HUES48 (cell line): ENCODE measurements at regions not wholly inside any gene's neighbourhood (a gene's known extent, or its start where the extent isn't known, plus 50 kb on each side); places are given as distances from the start of the nearest gene placed in this dataset.

ENCODE experiments used
- H3K27ac ChIP-seq: one replicate; pipeline ENCODE4 v1.7.0; 2013; ENCODE audit warnings: low read depth, low read length, inconsistent platforms
- H3K27me3 ChIP-seq: 2 replicates; pipeline ENCODE4 v1.6.1; 2013; ENCODE audit warnings: mild to moderate bottlenecking, low read length; ENCODE audit not compliant: control insufficient read depth, insufficient read depth
- H3K36me3 ChIP-seq: 2 replicates; pipeline ENCODE4 v1.6.1; 2013; ENCODE audit warnings: low read length; ENCODE audit not compliant: control insufficient read depth, insufficient read depth
- H3K4me1 ChIP-seq: 2 replicates; pipeline ENCODE4 v1.6.1; 2013; ENCODE audit warnings: mild to moderate bottlenecking, low read length; ENCODE audit not compliant: control insufficient read depth, insufficient read depth
- H3K4me3 ChIP-seq: 2 replicates; pipeline ENCODE4 v1.5.1; 2013; ENCODE audit warnings: mild to moderate bottlenecking, low read depth, low read length
- H3K9ac ChIP-seq: 2 replicates; pipeline ENCODE4 v1.6.1; 2013; ENCODE audit warnings: mild to moderate bottlenecking, low read depth, low read length, moderate library complexity
- H3K9me3 ChIP-seq: 2 replicates; pipeline ENCODE4 v1.6.1; 2013; ENCODE audit warnings: low read length; ENCODE audit not compliant: control insufficient read depth, insufficient read depth

DNA sequence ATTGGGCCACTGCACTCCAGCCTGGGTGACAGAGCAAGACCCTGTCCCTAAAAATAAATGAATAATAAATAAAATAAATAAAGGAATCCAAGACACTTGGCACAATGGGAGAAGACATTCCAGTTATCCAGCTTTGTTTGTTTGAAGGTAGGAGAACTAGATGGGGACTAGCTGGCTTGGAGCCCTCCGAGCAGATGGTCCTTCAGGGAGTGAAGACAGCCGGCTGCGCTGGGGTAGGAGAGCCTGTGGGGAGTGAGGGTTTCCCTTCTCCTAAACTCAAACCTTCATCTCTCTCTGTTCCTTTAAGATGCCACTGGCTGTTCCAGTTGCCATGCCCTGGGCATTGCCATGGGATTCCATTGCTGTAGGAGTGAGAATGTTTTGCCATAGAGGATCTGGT lies 120.6 kb downstream of the NAV1 start:
- Histone ChIP-seq H3K36me3 (no peaks in the 10 kb centered on the region), H3K9me3 (no peaks in the 10 kb centered on the region), H3K4me3 (no peak overlapping the region), H3K27me3 (no peaks in the 10 kb centered on the region), H3K9ac (no peak overlapping the region), H3K27ac (no peak overlapping the region), H3K4me1 (peaks cover 5% of the 10 kb centered on the region; the same call in 1 of the 2 replicates)

DNA sequence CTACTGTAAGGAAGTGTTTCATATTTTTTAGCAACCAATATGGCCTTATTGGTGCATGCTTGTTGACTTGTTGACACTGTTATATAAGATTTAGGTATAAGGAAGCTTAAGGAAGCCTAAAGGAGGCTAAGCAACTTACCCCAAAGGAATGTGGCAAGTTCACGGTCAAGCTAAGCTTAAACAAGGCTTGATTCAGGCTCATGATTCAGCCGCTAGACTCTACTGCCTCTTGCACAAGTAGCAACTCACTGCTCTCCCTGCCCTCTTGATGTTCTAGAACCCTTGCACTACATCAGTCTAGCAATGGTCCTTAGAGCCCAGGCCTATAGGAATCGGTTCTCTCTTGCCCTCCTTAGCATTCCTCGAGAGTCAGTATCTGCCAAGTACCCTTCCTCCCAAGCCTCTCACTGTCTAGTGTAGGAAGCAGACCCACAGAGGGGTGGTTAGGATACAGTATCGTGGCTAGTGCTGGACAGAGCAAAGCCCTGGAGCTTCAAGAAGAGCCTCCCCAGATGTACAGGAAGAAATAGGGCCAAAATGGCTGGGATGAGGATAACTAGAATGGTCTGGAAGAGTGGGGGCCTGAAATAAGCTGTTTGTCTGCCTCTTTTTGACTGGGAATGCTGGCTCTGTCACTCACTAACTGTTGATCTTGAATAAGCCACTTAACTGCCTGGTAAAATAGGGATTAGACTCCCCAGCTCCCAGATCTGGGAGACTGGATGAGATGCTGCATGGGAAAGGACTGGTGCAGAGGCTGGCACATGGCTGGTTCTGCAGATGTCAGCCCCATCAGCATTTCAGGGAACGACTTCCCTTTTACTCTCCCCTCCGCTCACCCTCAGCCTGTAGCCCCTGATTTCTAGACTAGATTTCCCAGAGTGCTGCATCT lies 122.2 kb downstream of the NAV1 start:
- H3K9me3 ChIP-seq = no peaks in the 10 kb centered on the region
- no peaks in the 10 kb centered on the region for H3K27me3 ChIP-seq
- no peaks in the 10 kb centered on the region for H3K4me1 ChIP-seq
- no peak overlapping the region for H3K27ac ChIP-seq
- H3K36me3 ChIP-seq = no peaks in the 10 kb centered on the region
- H3K4me3 ChIP-seq = no peak overlapping the region
- H3K9ac ChIP-seq = no peak overlapping the region

DNA sequence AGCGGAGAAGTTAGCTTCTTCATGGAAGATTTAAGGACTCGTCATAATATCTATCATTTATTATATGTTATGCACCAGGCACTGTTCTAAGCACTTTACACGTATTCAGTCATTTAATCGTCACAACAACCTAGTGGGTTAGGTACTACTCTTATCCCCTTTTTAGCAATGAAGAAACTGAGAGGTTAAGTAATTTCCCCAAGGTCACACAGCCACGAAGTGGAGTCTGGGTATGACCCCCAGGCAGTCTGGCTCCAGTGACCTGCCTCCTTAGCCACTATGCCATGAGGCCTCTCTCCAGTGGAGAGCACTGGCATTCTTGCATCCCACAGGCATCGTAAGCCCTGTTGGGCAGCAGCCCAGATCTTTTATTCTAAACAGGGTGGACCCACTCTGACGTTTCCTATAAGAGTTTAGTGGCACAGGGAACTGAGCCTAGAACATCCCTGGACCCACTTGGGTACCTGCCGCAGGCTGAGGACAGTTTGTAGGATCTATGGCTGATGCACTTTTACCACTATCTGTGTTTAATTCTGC lies 123.0 kb downstream of the NAV1 start:
- Histone ChIP-seq H3K4me3 (no peak overlapping the region), H3K27ac (no peak overlapping the region), H3K36me3 (no peaks in the 10 kb centered on the region), H3K4me1 (no peaks in the 10 kb centered on the region), H3K9ac (no peak overlapping the region), H3K27me3 (no peaks in the 10 kb centered on the region), H3K9me3 (no peaks in the 10 kb centered on the region)

- Histone ChIP-seq H3K36me3 (no peaks in the 10 kb centered on the region), H3K9me3 (no peaks in the 10 kb centered on the region), H3K27me3 (no peaks in the 10 kb centered on the region), H3K4me1 (no peaks in the 10 kb centered on the region), H3K4me3 (no peak overlapping the region), H3K27ac (no peak overlapping the region), H3K9ac (no peak overlapping the region)
Observed at GRCh38 chr1:201662646-201663045, 123.7 kb downstream of the NAV1 start.

GRCh38 chr1:201663491-201664113 lies 124.7 kb downstream of the NAV1 start:
- Histone ChIP-seq H3K36me3 (no peaks in the 10 kb centered on the region), H3K4me3 (no peak overlapping the region), H3K27ac (no peak overlapping the region), H3K27me3 (no peaks in the 10 kb centered on the region), H3K9me3 (no peaks in the 10 kb centered on the region), H3K9ac (no peak overlapping the region), H3K4me1 (no peaks in the 10 kb centered on the region)

DNA sequence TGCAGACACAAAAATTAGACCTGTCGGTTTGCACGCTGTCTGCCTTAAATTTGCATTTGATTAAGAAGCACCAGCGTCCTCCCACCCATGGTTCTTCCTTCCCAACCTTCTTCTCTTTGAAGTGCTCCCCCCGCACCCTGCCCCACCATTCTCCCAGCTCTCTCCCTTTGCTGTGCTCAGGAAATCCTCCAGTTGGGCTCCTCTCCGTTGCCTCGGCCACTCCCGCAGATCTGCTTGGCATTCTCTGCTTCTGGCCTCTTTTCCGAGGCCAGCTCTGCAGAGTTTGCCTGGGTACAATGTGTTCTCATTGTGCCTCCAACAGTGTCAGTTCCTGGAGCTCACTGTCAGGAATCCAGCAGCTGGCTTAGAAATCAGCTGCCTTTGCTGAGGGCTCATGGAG lies 126.1 kb downstream of the NAV1 start:
- H3K9ac ChIP-seq = no peak overlapping the region
- H3K36me3 ChIP-seq = no peaks in the 10 kb centered on the region
- no peaks in the 10 kb centered on the region for H3K4me1 ChIP-seq
- no peaks in the 10 kb centered on the region for H3K27me3 ChIP-seq
- H3K4me3 ChIP-seq = no peak overlapping the region
- no peak overlapping the region for H3K27ac ChIP-seq
- H3K9me3 ChIP-seq = no peaks in the 10 kb centered on the region

DNA sequence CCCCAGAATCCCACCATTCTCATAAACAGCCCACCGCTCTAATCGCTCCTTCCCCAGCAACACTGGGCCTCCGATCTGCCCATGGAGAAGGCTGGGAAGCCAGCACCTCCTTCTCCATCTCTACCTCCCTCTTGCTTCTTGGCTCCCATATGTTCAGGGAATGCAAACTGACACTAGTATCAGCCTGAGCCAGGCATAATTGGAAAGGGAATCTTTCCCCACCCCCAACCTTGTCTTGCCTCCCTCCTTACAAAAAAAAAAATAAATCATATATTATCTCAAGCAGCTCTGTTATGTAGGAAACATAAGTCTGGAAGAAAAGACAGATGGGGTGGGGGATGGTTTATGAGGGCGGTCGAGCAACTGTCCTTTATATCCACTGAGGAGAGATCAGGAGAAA lies 127.2 kb downstream of the NAV1 start:
- Histone ChIP-seq H3K9me3 (no peaks in the 10 kb centered on the region), H3K27ac (no peak overlapping the region), H3K9ac (no peak overlapping the region), H3K27me3 (no peaks in the 10 kb centered on the region), H3K36me3 (no peaks in the 10 kb centered on the region), H3K4me3 (no peak overlapping the region), H3K4me1 (no peaks in the 10 kb centered on the region)

GRCh38 chr1:201666645-201667044 lies 127.7 kb downstream of the NAV1 start:
- no peak overlapping the region for H3K9ac ChIP-seq
- H3K4me1 ChIP-seq = no peaks in the 10 kb centered on the region
- H3K4me3 ChIP-seq = no peak overlapping the region
- H3K27me3 ChIP-seq = no peaks in the 10 kb centered on the region
- H3K9me3 ChIP-seq = no peaks in the 10 kb centered on the region
- no peaks in the 10 kb centered on the region for H3K36me3 ChIP-seq
- H3K27ac ChIP-seq = no peak overlapping the region

DNA sequence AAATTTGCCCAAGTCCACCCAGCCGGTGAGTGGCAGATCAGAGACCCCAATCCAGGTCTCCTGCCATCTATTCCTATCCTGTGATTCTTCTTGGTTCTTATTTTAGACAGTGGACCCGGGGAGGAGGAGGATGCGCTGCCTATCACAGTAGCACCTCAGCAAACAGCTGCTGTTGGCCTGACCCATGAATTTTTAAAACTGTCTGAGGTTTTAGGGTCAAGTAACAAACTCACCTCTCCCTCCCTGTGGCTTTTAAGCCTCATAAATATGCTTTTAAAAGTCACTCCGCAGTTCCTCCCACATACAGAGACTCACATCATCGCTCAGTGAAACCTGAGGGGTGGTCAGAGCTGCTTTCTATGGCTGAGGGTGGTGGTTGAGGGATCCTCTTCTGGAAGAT lies 128.6 kb downstream of the NAV1 start:
- no peaks in the 10 kb centered on the region for H3K27me3 ChIP-seq
- no peak overlapping the region for H3K9ac ChIP-seq
- no peak overlapping the region for H3K27ac ChIP-seq
- no peaks in the 10 kb centered on the region for H3K4me1 ChIP-seq
- H3K4me3 ChIP-seq = no peak overlapping the region
- H3K36me3 ChIP-seq = no peaks in the 10 kb centered on the region
- H3K9me3 ChIP-seq = no peaks in the 10 kb centered on the region

DNA sequence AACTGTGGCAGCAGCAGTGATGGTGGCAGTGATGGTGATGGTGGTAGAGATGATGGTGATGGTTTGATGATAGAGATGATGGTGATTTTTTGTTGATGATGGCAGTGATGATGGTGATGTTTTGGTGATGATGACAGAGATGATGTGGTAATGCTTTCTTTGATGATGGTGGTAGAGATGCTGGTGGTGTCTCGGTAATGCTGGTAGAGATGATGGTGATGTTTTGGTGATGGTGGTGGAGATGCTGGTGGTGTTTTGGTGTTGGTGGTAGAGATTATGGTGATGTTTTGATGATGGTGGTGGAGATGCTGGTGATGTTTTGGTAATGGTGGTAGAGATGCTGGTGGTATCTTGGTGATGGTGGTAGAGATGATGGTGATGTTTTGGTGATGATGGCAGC lies 131.6 kb downstream of the NAV1 start:
- no peaks in the 10 kb centered on the region for H3K9me3 ChIP-seq
- H3K9ac ChIP-seq = no peak overlapping the region
- no peaks in the 10 kb centered on the region for H3K36me3 ChIP-seq
- H3K27ac ChIP-seq = no peak overlapping the region
- H3K4me3 ChIP-seq = no peak overlapping the region
- no peaks in the 10 kb centered on the region for H3K27me3 ChIP-seq
- peaks cover 3% of the 10 kb centered on the region for H3K4me1 ChIP-seq

GRCh38 chr1:201672685-201673084 lies 133.8 kb downstream of the NAV1 start:
- peaks cover 18% of the 10 kb centered on the region for H3K4me1 ChIP-seq

More at GRCh38 chr1:201672685-201673084, 133.8 kb downstream of the NAV1 start:
- H3K4me3 ChIP-seq = no peak overlapping the region
- no peaks in the 10 kb centered on the region for H3K27me3 ChIP-seq
- no peaks in the 10 kb centered on the region for H3K9me3 ChIP-seq
- no peak overlapping the region for H3K27ac ChIP-seq
- H3K36me3 ChIP-seq = no peaks in the 10 kb centered on the region
- no peak overlapping the region for H3K9ac ChIP-seq
